ENCODE measurements at regions not wholly inside any gene's neighbourhood (a gene's known extent, or its start where the extent isn't known, plus 50 kb on each side); places are given as distances from the start of the nearest gene placed in this dataset.
A peak's percentile ranks its signal among the peaks of the same experiment; 100 is the strongest.

DNA sequence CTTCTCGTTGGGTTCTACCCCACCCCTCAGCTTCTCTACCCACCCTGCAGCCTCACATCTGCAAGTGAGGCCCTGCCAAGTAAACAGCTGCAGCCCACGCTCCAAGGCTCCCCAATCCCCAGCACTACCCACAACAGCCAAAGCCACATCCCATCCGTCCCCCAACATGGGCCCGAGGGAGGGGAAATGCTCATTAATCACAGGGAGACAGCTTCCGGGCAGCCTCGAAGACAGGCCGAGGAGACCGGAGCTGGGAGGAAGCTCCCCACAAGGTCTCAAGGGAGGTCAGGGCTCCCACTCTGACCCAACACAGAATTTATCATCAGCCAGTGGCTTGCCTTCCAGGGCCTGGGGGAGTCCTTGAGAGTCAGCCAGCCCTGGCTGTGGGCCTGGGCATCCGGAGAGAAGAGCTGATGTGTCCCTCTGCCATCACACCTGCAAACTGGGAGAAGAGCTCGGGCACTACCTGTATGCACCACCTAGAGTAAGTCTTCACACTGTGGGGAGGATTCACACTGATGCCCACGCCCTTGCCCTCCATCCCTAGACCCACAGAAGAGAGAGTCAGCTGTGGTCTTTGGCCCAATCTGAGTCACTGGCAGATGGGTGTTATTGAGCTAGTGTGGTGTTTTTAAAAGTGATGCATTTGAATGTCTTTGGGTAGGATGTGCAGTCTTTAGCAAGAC lies 115.5 kb upstream of the ZMIZ1 start:
- H3K9me3 ChIP-seq = no peaks in the 10 kb centered on the region
- H3K4me3 ChIP-seq = no peak overlapping the region
- H3K27ac ChIP-seq = peak overlapping the region; percentile 72
- no peaks in the 10 kb centered on the region for H3K27me3 ChIP-seq
- no peaks in the 10 kb centered on the region for H3K36me3 ChIP-seq
- peaks cover 40% of the 10 kb centered on the region for H3K4me1 ChIP-seq
- WGBS = 51% methylated on average over 11 of the region's 11 CpGs
- no peak for TF ChIP-seq EP300 (IDR thresholded peaks at IDR 0.05)
- TF ChIP-seq CTCF (IDR thresholded peaks at IDR 0.05) = no peak
- TF ChIP-seq POLR2AphosphoS5 (IDR thresholded peaks at IDR 0.05) = no peak
- no peak for TF ChIP-seq POLR2A (IDR thresholded peaks at IDR 0.05)
- DNase-seq (ENCODE audit: low spot score in 2 of 2) = no peak

GRCh38 chr10:78953799-78954297 lies 114.9 kb upstream of the ZMIZ1 start:
- H3K36me3 ChIP-seq = no peaks in the 10 kb centered on the region
- H3K4me1 ChIP-seq = peaks cover 36% of the 10 kb centered on the region
- TF ChIP-seq EP300 (IDR thresholded peaks at IDR 0.05) (no peak), CTCF (IDR thresholded peaks at IDR 0.05) (no peak), POLR2AphosphoS5 (IDR thresholded peaks at IDR 0.05) (no peak), POLR2A (IDR thresholded peaks at IDR 0.05) (no peak)
- no peak for DNase-seq (ENCODE audit: low spot score in 2 of 2)
- 98% methylated on average over 5 of the region's 7 CpGs for WGBS
- H3K4me3 ChIP-seq = no peak overlapping the region
- no peaks in the 10 kb centered on the region for H3K9me3 ChIP-seq
- H3K27ac ChIP-seq = peak overlapping the region; percentile 72
- no peaks in the 10 kb centered on the region for H3K27me3 ChIP-seq

DNA sequence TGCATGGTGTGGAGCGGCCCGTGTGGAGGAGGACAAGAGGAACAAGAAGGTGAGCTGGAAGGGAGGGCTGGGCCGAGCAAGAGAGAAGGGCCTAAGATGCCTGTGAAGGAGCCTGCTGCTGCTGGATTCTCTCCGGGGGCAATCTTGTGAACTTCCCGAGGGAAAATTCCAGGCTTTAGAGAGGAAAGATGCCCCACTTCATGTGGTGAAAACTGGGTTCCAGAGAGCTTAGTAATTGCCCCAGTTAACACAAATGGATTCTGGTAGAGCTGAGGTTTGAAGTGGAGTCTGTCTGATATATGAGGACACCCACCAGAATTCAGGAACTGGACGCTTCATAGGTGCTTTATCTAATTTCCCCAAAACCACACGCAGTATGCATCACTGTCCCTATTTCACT lies 114.1 kb upstream of the ZMIZ1 start:
- TF ChIP-seq CTCF (IDR thresholded peaks at IDR 0.05) (no peak), POLR2A (IDR thresholded peaks at IDR 0.05) (no peak), EP300 (IDR thresholded peaks at IDR 0.05) (no peak), POLR2AphosphoS5 (IDR thresholded peaks at IDR 0.05) (no peak)
- Histone ChIP-seq H3K36me3 (no peaks in the 10 kb centered on the region), H3K4me3 (no peak overlapping the region), H3K9me3 (no peaks in the 10 kb centered on the region), H3K27ac (no peak overlapping the region), H3K27me3 (no peaks in the 10 kb centered on the region), H3K4me1 (peaks cover 33% of the 10 kb centered on the region)
- DNase-seq (ENCODE audit: low spot score in 2 of 2) = no peak
- WGBS = 91% methylated on average over 7 of the region's 7 CpGs

DNA sequence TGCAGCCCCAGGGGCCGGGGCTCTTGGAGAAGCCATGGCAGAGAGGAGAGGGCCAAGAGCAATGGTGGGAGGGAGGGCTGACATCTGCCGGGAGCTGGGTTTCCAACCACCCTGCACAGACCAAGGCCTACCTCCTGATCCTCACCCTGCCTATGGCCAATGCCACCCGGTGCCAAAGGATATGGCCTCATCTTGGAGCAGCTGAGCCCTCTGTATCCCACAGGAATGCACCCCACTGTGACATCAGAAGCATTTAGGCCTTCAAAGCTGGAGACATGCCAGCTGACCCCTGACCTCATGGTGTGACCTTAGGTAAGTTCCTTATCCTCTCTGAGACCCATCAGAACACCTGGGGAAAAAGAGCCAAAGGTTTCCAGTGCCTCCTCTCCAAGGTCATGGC lies 113.6 kb upstream of the ZMIZ1 start:
- WGBS = 100% methylated on average over 3 of the region's 3 CpGs
- no peak overlapping the region for H3K4me3 ChIP-seq
- DNase-seq (ENCODE audit: low spot score in 2 of 2) = no peak
- H3K27me3 ChIP-seq = no peaks in the 10 kb centered on the region
- peaks cover 31% of the 10 kb centered on the region for H3K4me1 ChIP-seq
- H3K27ac ChIP-seq = no peak overlapping the region
- H3K9me3 ChIP-seq = no peaks in the 10 kb centered on the region
- no peaks in the 10 kb centered on the region for H3K36me3 ChIP-seq
- TF ChIP-seq POLR2AphosphoS5 (IDR thresholded peaks at IDR 0.05) (no peak), EP300 (IDR thresholded peaks at IDR 0.05) (no peak), CTCF (IDR thresholded peaks at IDR 0.05) (no peak), POLR2A (IDR thresholded peaks at IDR 0.05) (no peak)

GRCh38 chr10:78956391-78956790 lies 112.4 kb upstream of the ZMIZ1 start:
- Histone ChIP-seq H3K27ac (no peak overlapping the region), H3K9me3 (no peaks in the 10 kb centered on the region), H3K27me3 (no peaks in the 10 kb centered on the region), H3K36me3 (no peaks in the 10 kb centered on the region), H3K4me3 (no peak overlapping the region), H3K4me1 (peaks cover 33% of the 10 kb centered on the region)
- WGBS = 92% methylated on average over 5 of the region's 5 CpGs
- no peak for TF ChIP-seq EP300 (IDR thresholded peaks at IDR 0.05)
- no peak for TF ChIP-seq POLR2AphosphoS5 (IDR thresholded peaks at IDR 0.05)
- no peak for TF ChIP-seq CTCF (IDR thresholded peaks at IDR 0.05)
- no peak for TF ChIP-seq POLR2A (IDR thresholded peaks at IDR 0.05)
- DNase-seq (ENCODE audit: low spot score in 2 of 2) = no peak

Measured in suprapubic skin (tissue), 4 donors.